ENCODE measurements at regions not wholly inside any gene's neighbourhood (a gene's known extent, or its start where the extent isn't known, plus 50 kb on each side); places are given as distances from the start of the nearest gene placed in this dataset.

- H3K4me2 ChIP-seq = no peak overlapping the region
- H3K79me2 ChIP-seq (ENCODE audit: low read depth) = no peaks in the 10 kb centered on the region
- POLR2A ChIA-PET (ENCODE audit: unreplicated experiment) = no interaction called here
- no peak for DNase-seq
- H2AFZ ChIP-seq = no peak overlapping the region
- TF ChIP-seq CTCF (conservative IDR thresholded peaks at IDR 0.05) (no peak), EZH2 (IDR thresholded peaks at IDR 0.05; ENCODE audit: low read depth) (no peak)
- H3K36me3 ChIP-seq (ENCODE audit: low read depth) = no peaks in the 10 kb centered on the region
- no peak overlapping the region for H3K4me3 ChIP-seq
- no peaks in the 10 kb centered on the region for H3K27me3 ChIP-seq (ENCODE audit: insufficient read depth, low read depth)
- BruUV-seq (replicated peaks) = no TSS peak
- no peaks in the 10 kb centered on the region for H3K4me1 ChIP-seq (replicated peaks; ENCODE audit: insufficient read depth)
- intact Hi-C loops (cut with micrococcal nuclease; ENCODE audit: unreplicated experiment) = no loop called here
- H3K27ac ChIP-seq = no peak overlapping the region
- H3F3A ChIP-seq (ENCODE audit: insufficient read depth, low read depth) = no peaks in the 10 kb centered on the region
- CTCF ChIA-PET = no interaction called here
- H3K9me2 ChIP-seq (ENCODE audit: insufficient read depth) = no peaks in the 10 kb centered on the region
- no peaks in the 10 kb centered on the region for H3K9me3 ChIP-seq (ENCODE audit: insufficient read depth, low read depth)
- no peaks in the 10 kb centered on the region for H4K20me1 ChIP-seq (ENCODE audit: insufficient read depth)
Measured at GRCh38 chr18:27711382-27711781, 465.5 kb downstream of the CDH2 start.

GRCh38 chr18:27709344-27709743 is 467.6 kb downstream of the CDH2 start:
- H4K20me1 ChIP-seq (ENCODE audit: insufficient read depth) = no peaks in the 10 kb centered on the region
- H3F3A ChIP-seq (ENCODE audit: insufficient read depth, low read depth) = no peaks in the 10 kb centered on the region
- ChIA-PET CTCF (no interaction called here), POLR2A (ENCODE audit: unreplicated experiment) (no interaction called here)
- no peaks in the 10 kb centered on the region for H3K9me3 ChIP-seq (ENCODE audit: insufficient read depth, low read depth)
- H3K79me2 ChIP-seq (ENCODE audit: low read depth) = no peaks in the 10 kb centered on the region
- H3K36me3 ChIP-seq (ENCODE audit: low read depth) = no peaks in the 10 kb centered on the region
- H3K4me3 ChIP-seq = no peak overlapping the region
- no peak overlapping the region for H2AFZ ChIP-seq
- no peaks in the 10 kb centered on the region for H3K9me2 ChIP-seq (ENCODE audit: insufficient read depth)
- H3K27me3 ChIP-seq (ENCODE audit: insufficient read depth, low read depth) = no peaks in the 10 kb centered on the region
- no peak for DNase-seq
- no peak for TF ChIP-seq CTCF (conservative IDR thresholded peaks at IDR 0.05)
- no peak for TF ChIP-seq EZH2 (IDR thresholded peaks at IDR 0.05; ENCODE audit: low read depth)
- H3K27ac ChIP-seq = no peak overlapping the region
- H3K4me2 ChIP-seq = no peak overlapping the region
- H3K4me1 ChIP-seq (replicated peaks; ENCODE audit: insufficient read depth) = no peaks in the 10 kb centered on the region
- intact Hi-C loops (cut with micrococcal nuclease; ENCODE audit: unreplicated experiment) = no loop called here
- no TSS peak for BruUV-seq (replicated peaks)

DNA sequence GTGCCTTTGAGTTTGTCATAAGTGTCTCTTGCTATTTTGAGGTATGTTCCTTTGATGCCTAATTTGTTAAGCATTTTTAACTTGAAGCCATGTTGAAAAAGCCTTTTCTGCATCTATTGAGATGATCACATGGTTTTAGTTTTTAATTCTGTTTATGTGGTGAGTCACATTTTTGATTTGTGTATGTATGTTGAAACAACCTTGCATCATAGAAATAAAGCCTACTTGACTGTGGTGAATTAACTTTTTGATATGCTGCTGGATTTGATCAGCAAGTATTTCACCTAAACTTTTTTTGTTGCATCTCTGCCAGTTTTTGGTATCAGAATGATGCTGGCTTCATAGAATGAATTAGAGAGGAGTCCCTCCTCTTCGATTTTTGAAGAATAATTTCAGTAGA is 469.7 kb downstream of the CDH2 start:
- CTCF ChIA-PET = no interaction called here

More for the DNA sequence above, 469.7 kb downstream of the CDH2 start:
- Histone ChIP-seq H3K27ac (no peak overlapping the region), H3K4me1 (replicated peaks; ENCODE audit: insufficient read depth) (no peaks in the 10 kb centered on the region), H3K9me2 (ENCODE audit: insufficient read depth) (no peaks in the 10 kb centered on the region), H3F3A (ENCODE audit: insufficient read depth, low read depth) (no peaks in the 10 kb centered on the region), H2AFZ (no peak overlapping the region), H4K20me1 (ENCODE audit: insufficient read depth) (no peaks in the 10 kb centered on the region), H3K79me2 (ENCODE audit: low read depth) (no peaks in the 10 kb centered on the region), H3K27me3 (ENCODE audit: insufficient read depth, low read depth) (no peaks in the 10 kb centered on the region), H3K9me3 (ENCODE audit: insufficient read depth, low read depth) (no peaks in the 10 kb centered on the region), H3K36me3 (ENCODE audit: low read depth) (no peaks in the 10 kb centered on the region), H3K4me3 (no peak overlapping the region), H3K4me2 (no peak overlapping the region)
- POLR2A ChIA-PET (ENCODE audit: unreplicated experiment) = no interaction called here
- intact Hi-C loops (cut with micrococcal nuclease; ENCODE audit: unreplicated experiment) = no loop called here
- TF ChIP-seq EZH2 (IDR thresholded peaks at IDR 0.05; ENCODE audit: low read depth) (no peak), CTCF (conservative IDR thresholded peaks at IDR 0.05) (no peak)
- no TSS peak for BruUV-seq (replicated peaks)
- DNase-seq = no peak

Measured in PC-9 (cell line).